HEK293T (cell line): ENCODE measurements at regions not wholly inside any gene's neighbourhood (a gene's known extent, or its start where the extent isn't known, plus 50 kb on each side); places are given as distances from the start of the nearest gene placed in this dataset.

ENCODE experiments used
- ARNT ChIP-seq: fragments of 450-650 bp; IDR thresholded peaks from 2 replicates; pipeline ENCODE4 v1.6.1; 2017; ENCODE audit warnings: mild to moderate bottlenecking
- CTBP1 ChIP-seq: fragments of 450-650 bp; IDR thresholded peaks from 2 replicates; pipeline ENCODE4 v1.6.1; 2016; ENCODE audit warnings: borderline replicate concordance
- HDGF ChIP-seq: fragments of 450-650 bp; IDR thresholded peaks from 2 replicates; pipeline ENCODE4 v1.6.1; 2017; ENCODE audit warnings: antibody characterized with exemption, borderline replicate concordance

DNA sequence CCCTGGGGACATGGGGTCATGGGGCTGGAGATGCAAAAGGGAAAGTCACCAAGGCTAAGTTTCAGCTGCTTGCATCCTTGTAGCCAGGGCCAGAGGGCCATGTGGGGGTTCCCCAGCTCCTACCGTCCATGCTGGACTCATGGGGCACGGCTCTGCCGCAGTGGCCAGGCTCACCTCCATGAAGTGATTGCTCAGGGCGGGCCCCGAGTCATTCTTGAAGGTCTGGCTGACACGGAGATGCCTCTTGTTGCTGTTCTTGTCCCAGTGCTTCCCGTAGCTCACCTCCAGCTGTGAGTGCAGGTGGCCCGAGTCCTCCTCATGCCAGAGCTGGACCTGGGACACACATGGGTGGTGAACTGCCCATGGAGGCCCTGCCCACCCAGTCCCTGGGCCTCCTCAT lies 114.5 kb downstream of the RMI2 start:
- TF ChIP-seq CTBP1 = no peak
- TF ChIP-seq ARNT = no peak
- no peak for TF ChIP-seq HDGF
